KMS-11 (cell line): ENCODE measurements at regions not wholly inside any gene's neighbourhood (a gene's known extent, or its start where the extent isn't known, plus 50 kb on each side); places are given as distances from the start of the nearest gene placed in this dataset.

Experiments
- H2AFZ ChIP-seq: fragments of 200-600 bp; sonication (generic); 2 replicates; pipeline ENCODE4 v1.6.1; 2016; ENCODE audit warnings: antibody characterized with exemption, mixed run types, low read depth
- H3K27ac ChIP-seq: fragments of 200-600 bp; sonication (generic); 2 replicates; pipeline ENCODE4 v1.6.1; 2016; ENCODE audit warnings: mild to moderate bottlenecking, mixed run types
- H3K27me3 ChIP-seq: fragments of 200-600 bp; sonication (generic); 2 replicates; pipeline ENCODE4 v1.6.1; 2017; ENCODE audit warnings: mild to moderate bottlenecking, low read depth, mixed run types, moderate library complexity; ENCODE audit not compliant: insufficient read depth
- H3K36me3 ChIP-seq: fragments of 200-600 bp; sonication (generic); 2 replicates; pipeline ENCODE4 v1.6.1; 2017; ENCODE audit warnings: mild to moderate bottlenecking, mixed run types; ENCODE audit not compliant: insufficient read depth
- H3K4me1 ChIP-seq: fragments of 200-600 bp; sonication (generic); 2 replicates; pipeline ENCODE4 v1.6.1; 2016; ENCODE audit warnings: mild to moderate bottlenecking, low read depth, mixed run types; ENCODE audit not compliant: poor library complexity, severe bottlenecking
- H3K4me2 ChIP-seq: fragments of 200-600 bp; sonication (generic); 2 replicates; pipeline ENCODE4 v1.7.0; 2016; ENCODE audit warnings: mild to moderate bottlenecking, mixed run types
- H3K4me3 ChIP-seq: fragments of 200-600 bp; sonication (generic); IDR thresholded peaks from 2 replicates; pipeline ENCODE4 v1.6.1; 2017; ENCODE audit warnings: low read depth, low read length, mixed read lengths; ENCODE audit not compliant: insufficient read depth
- H3K79me2 ChIP-seq: fragments of 200-600 bp; sonication (generic); 2 replicates; pipeline ENCODE4 v1.6.1; 2016; ENCODE audit warnings: low read depth, mixed run types; ENCODE audit not compliant: insufficient read depth
- H3K9ac ChIP-seq: fragments of 200-600 bp; sonication (generic); 2 replicates; pipeline ENCODE4 v1.6.1; 2016; ENCODE audit warnings: mild to moderate bottlenecking, mixed run types
- H4K20me1 ChIP-seq: fragments of 200-600 bp; sonication (generic); 2 replicates; pipeline ENCODE4 v1.6.1; 2016; ENCODE audit warnings: mild to moderate bottlenecking, mixed run types; ENCODE audit not compliant: insufficient read depth
- CTCF ChIP-seq: fragments of 200-600 bp; sonication (generic); conservative IDR thresholded peaks from 2 replicates; pipeline ENCODE4 v1.6.1; 2017; ENCODE audit warnings: low read depth, mild to moderate bottlenecking, antibody characterized with exemption, low read length, moderate library complexity, mixed read lengths

- H3K4me3 ChIP-seq, result no peak overlapping the region
- no peaks in the 10 kb centered on the region for H3K79me2 ChIP-seq
- TF ChIP-seq CTCF, result no peak
- H3K27ac ChIP-seq, result no peak overlapping the region
- no peaks in the 10 kb centered on the region for H3K27me3 ChIP-seq
- H4K20me1 ChIP-seq, result no peaks in the 10 kb centered on the region
- no peak overlapping the region for H2AFZ ChIP-seq
- no peak overlapping the region for H3K9ac ChIP-seq
- no peaks in the 10 kb centered on the region for H3K36me3 ChIP-seq
- H3K4me1 ChIP-seq, result no peaks in the 10 kb centered on the region
- no peak overlapping the region for H3K4me2 ChIP-seq
Observed at GRCh38 chr12:24083838-24084237, 134.4 kb upstream of the SOX5 start.

- Histone ChIP-seq H3K36me3 (no peaks in the 10 kb centered on the region), H3K27me3 (no peaks in the 10 kb centered on the region), H3K4me2 (no peak overlapping the region), H4K20me1 (no peaks in the 10 kb centered on the region), H3K27ac (no peak overlapping the region), H3K4me3 (no peak overlapping the region), H3K79me2 (no peaks in the 10 kb centered on the region), H2AFZ (no peak overlapping the region), H3K9ac (no peak overlapping the region), H3K4me1 (no peaks in the 10 kb centered on the region)
- no peak for TF ChIP-seq CTCF
Observed at GRCh38 chr12:24081606-24082005, 132.1 kb upstream of the SOX5 start.

GRCh38 chr12:24081092-24081529 is 131.6 kb upstream of the SOX5 start:
- H3K4me3 ChIP-seq, result no peak overlapping the region
- no peaks in the 10 kb centered on the region for H3K27me3 ChIP-seq
- no peaks in the 10 kb centered on the region for H3K36me3 ChIP-seq
- H4K20me1 ChIP-seq, result no peaks in the 10 kb centered on the region
- H3K79me2 ChIP-seq, result no peaks in the 10 kb centered on the region
- H3K4me1 ChIP-seq, result no peaks in the 10 kb centered on the region
- H3K9ac ChIP-seq, result no peak overlapping the region
- H2AFZ ChIP-seq, result no peak overlapping the region
- no peak for TF ChIP-seq CTCF
- H3K4me2 ChIP-seq, result no peak overlapping the region
- no peak overlapping the region for H3K27ac ChIP-seq

GRCh38 chr12:24080465-24080864 is 131.0 kb upstream of the SOX5 start:
- Histone ChIP-seq H3K27ac (no peak overlapping the region), H3K4me2 (no peak overlapping the region), H4K20me1 (no peaks in the 10 kb centered on the region), H3K79me2 (no peaks in the 10 kb centered on the region), H3K9ac (no peak overlapping the region), H3K4me1 (no peaks in the 10 kb centered on the region), H3K27me3 (no peaks in the 10 kb centered on the region), H3K4me3 (no peak overlapping the region), H3K36me3 (no peaks in the 10 kb centered on the region), H2AFZ (no peak overlapping the region)
- no peak for TF ChIP-seq CTCF
